Neural cell (in vitro differentiated cells): ENCODE measurements at regions not wholly inside any gene's neighbourhood (a gene's known extent, or its start where the extent isn't known, plus 50 kb on each side); places are given as distances from the start of the nearest gene placed in this dataset.

Source experiments
- H2AFZ ChIP-seq: fragments of 200-600, 300-800 bp; sonication (generic), shearing (Covaris generic); 2 replicates; pipeline ENCODE4 v1.6.0; 2014; ENCODE audit warnings: low read depth, mild to moderate bottlenecking, antibody characterized with exemption, low read length, moderate library complexity
- H3F3A ChIP-seq: fragments of 200-600 bp; shearing (Covaris generic); 2 replicates; pipeline ENCODE4 v1.6.1; 2016; ENCODE audit warnings: mild to moderate bottlenecking, moderate library complexity, mixed read lengths, antibody characterized with exemption, low read length; ENCODE audit not compliant: insufficient read depth, poor library complexity, severe bottlenecking
- H3K27ac ChIP-seq: fragments of 200-600, 300-800 bp; sonication (generic), shearing (Covaris generic); 2 replicates; pipeline ENCODE4 v1.5.1; 2014; ENCODE audit warnings: mild to moderate bottlenecking, low read length, moderate library complexity
- H3K27me3 ChIP-seq: fragments of 300-800, 200-600 bp; sonication (generic), shearing (Covaris generic); 2 replicates; pipeline ENCODE4 v1.6.0; 2014; ENCODE audit warnings: mild to moderate bottlenecking, low read depth, low read length, moderate library complexity; ENCODE audit not compliant: insufficient read depth
- H3K36me3 ChIP-seq: fragments of 300-800, 200-600 bp; sonication (generic), shearing (Covaris generic); 2 replicates; pipeline ENCODE4 v1.5.1; 2014; ENCODE audit warnings: mild to moderate bottlenecking, antibody characterized with exemption, low read length, moderate library complexity; ENCODE audit not compliant: insufficient read depth
- H3K4me2 ChIP-seq: fragments of 300-800, 200-600 bp; sonication (generic), shearing (Covaris generic); 2 replicates; pipeline ENCODE4 v1.6.0; 2014; ENCODE audit warnings: mild to moderate bottlenecking, low read length
- H3K4me3 ChIP-seq: fragments of 300-800, 200-600 bp; sonication (generic), shearing (Covaris generic); 2 replicates; pipeline ENCODE4 v1.5.1; 2014; ENCODE audit warnings: mild to moderate bottlenecking, low read length, moderate library complexity
- H3K79me2 ChIP-seq: fragments of 200-600 bp; shearing (Covaris generic); replicated peaks from 2 replicates; pipeline ENCODE4 v1.6.0; 2014; ENCODE audit warnings: mild to moderate bottlenecking, low read length, moderate library complexity; ENCODE audit not compliant: insufficient read depth
- H3K9ac ChIP-seq: fragments of 300-800, 200-600 bp; sonication (generic), shearing (Covaris generic); 2 replicates; pipeline ENCODE4 v1.6.1; 2016; ENCODE audit warnings: mild to moderate bottlenecking, low read length, mixed read lengths
- H3K9me2 ChIP-seq: fragments of 200-600 bp; shearing (Covaris generic); 2 replicates; pipeline ENCODE4 v1.6.1; 2016; ENCODE audit warnings: mild to moderate bottlenecking, low read length, mixed read lengths; ENCODE audit not compliant: insufficient read depth
- H3K9me3 ChIP-seq: fragments of 200-600, 300-800 bp; sonication (generic), shearing (Covaris generic); 2 replicates; pipeline ENCODE4 v1.6.1; 2016; ENCODE audit warnings: mild to moderate bottlenecking, mixed run types, low read length, moderate library complexity, mixed read lengths
- H4K20me1 ChIP-seq: fragments of 200-600 bp; shearing (Covaris generic); 2 replicates; pipeline ENCODE4 v1.6.1; 2016; ENCODE audit warnings: mild to moderate bottlenecking, mixed run types; ENCODE audit not compliant: insufficient read depth
- CTCF ChIP-seq: fragments of 450-650 bp; IDR thresholded peaks from 2 replicates; pipeline ENCODE4 v1.5.1; 2014; ENCODE audit warnings: antibody characterized with exemption, mild to moderate bottlenecking, moderate library complexity; ENCODE audit not compliant: poor library complexity, severe bottlenecking
- EP300 ChIP-seq: fragments of 450-650 bp; conservative IDR thresholded peaks from 2 replicates; pipeline ENCODE4 v1.6.1; 2014; ENCODE audit warnings: antibody characterized with exemption, mild to moderate bottlenecking, moderate library complexity; ENCODE audit not compliant: poor library complexity, severe bottlenecking
- EZH2 ChIP-seq: fragments of 200-600, 300-800 bp; shearing (Covaris generic), sonication (generic); IDR thresholded peaks from 2 replicates; pipeline ENCODE4 v1.6.1; 2014; ENCODE audit warnings: antibody characterized with exemption, low read length, borderline replicate concordance, mild to moderate bottlenecking; ENCODE audit not compliant: insufficient read depth, poor library complexity, severe bottlenecking
- MXI1 ChIP-seq: fragments of 450-650 bp; conservative IDR thresholded peaks from 2 replicates; pipeline ENCODE4 v1.6.1; 2014; ENCODE audit warnings: antibody characterized with exemption, mild to moderate bottlenecking; ENCODE audit not compliant: poor library complexity, severe bottlenecking
- POLR2AphosphoS5 ChIP-seq: IDR thresholded peaks from 2 replicates; pipeline ENCODE4 v1.6.1; 2012
- RAD21 ChIP-seq: fragments of 450-650 bp; conservative IDR thresholded peaks from 2 replicates; pipeline ENCODE4 v1.6.1; 2014; ENCODE audit warnings: antibody characterized with exemption, mild to moderate bottlenecking, moderate library complexity
- REST ChIP-seq: IDR thresholded peaks from 2 replicates; pipeline ENCODE4 v1.6.1; 2012; ENCODE audit warnings: borderline replicate concordance
- SMC3 ChIP-seq: fragments of 450-650 bp; conservative IDR thresholded peaks from 2 replicates; pipeline ENCODE4 v1.6.1; 2014; ENCODE audit warnings: antibody characterized with exemption, mild to moderate bottlenecking, moderate library complexity; ENCODE audit not compliant: poor library complexity
- TAF1 ChIP-seq: IDR thresholded peaks from 2 replicates; pipeline ENCODE4 v1.6.1; 2012; ENCODE audit warnings: low read depth
- small RNA-seq, 3 experiments: library from RNA; depleted of rRNA; stranded (forward); fragments of <200 nt; gene quantifications; one replicate each; pipeline ENCODE3, GENCODE V24; 2012

GRCh38 chr4:147430111-147430510, 50.8 kb upstream of the EDNRA start:
- TF ChIP-seq MXI1: no peak
- no peak for TF ChIP-seq EP300
- TF ChIP-seq EZH2: no peak
- TF ChIP-seq POLR2AphosphoS5: no peak
- no peak for TF ChIP-seq RAD21
- no peak for TF ChIP-seq CTCF
- no peak for TF ChIP-seq SMC3
- no peak for TF ChIP-seq TAF1
- no peak for TF ChIP-seq REST
- H3K27me3 ChIP-seq: no peaks in the 10 kb centered on the region
- no peaks in the 10 kb centered on the region for H3K9me2 ChIP-seq
- H3K9me3 ChIP-seq: peaks cover 3% of the 10 kb centered on the region
- no peaks in the 10 kb centered on the region for H4K20me1 ChIP-seq
- no peaks in the 10 kb centered on the region for H3K36me3 ChIP-seq
- H3K79me2 ChIP-seq: no peaks in the 10 kb centered on the region
- H3F3A ChIP-seq: no peaks in the 10 kb centered on the region
- no peak overlapping the region for H3K4me3 ChIP-seq
- H3K9ac ChIP-seq: no peak overlapping the region
- H3K27ac ChIP-seq: no peak overlapping the region
- H3K4me2 ChIP-seq: no peak overlapping the region
- H2AFZ ChIP-seq: no peak overlapping the region

Small RNA genes lying in the stretch of these regions (small RNA-seq; reads per million reads assigned to genes)
- 0 reads per million in 3 experiments for gene MIR548G
